Posterior cingulate gyrus (tissue), 11 donors: ENCODE measurements at regions not wholly inside any gene's neighbourhood (a gene's known extent, or its start where the extent isn't known, plus 50 kb on each side); places are given as distances from the start of the nearest gene placed in this dataset.
"Not testable (repeated sequence)": the region's sequence is repeated elsewhere in the genome, so short reads cannot be mapped to it uniquely, and the experiment has no call there.

Source experiments
- DNase-seq, 10 donors: peaks; one replicate each; pipeline versions ENCODE4 v3.0.0 to v3.0.0-alpha.2; 2020 to 2021; ENCODE audit warnings: mixed read lengths in 3 of 10
- intact Hi-C: fragments of 100-400 bp; cut with DNase I; formaldehyde crosslinking; loops from one replicate; pipeline ENCODE4 v1.15.1; 2023

- no peak for DNase-seq
- intact Hi-C loops: no loop called here
Measured at GRCh38 chr15:95600884-95601283, 729.6 kb upstream of the NR2F2 start.

GRCh38 chr15:95601525-95601924 is 729.0 kb upstream of the NR2F2 start:
- intact Hi-C loops: no loop called here
- DNase-seq: no peak

GRCh38 chr15:95603802-95604201 is 726.7 kb upstream of the NR2F2 start:
- intact Hi-C loops: no loop called here
- no peak for DNase-seq

- intact Hi-C loops: no loop called here
- DNase-seq: no peak
Measured at GRCh38 chr15:95604634-95605036, 725.9 kb upstream of the NR2F2 start.

- DNase-seq: no peak
- intact Hi-C loops: no loop called here
Measured at GRCh38 chr15:95605098-95605497, 725.4 kb upstream of the NR2F2 start.

GRCh38 chr15:95606551-95606950 is 723.9 kb upstream of the NR2F2 start:
- no peak for DNase-seq
- intact Hi-C loops: no loop called here

GRCh38 chr15:95608371-95608770 is 722.1 kb upstream of the NR2F2 start:
- intact Hi-C loops: no loop called here
- DNase-seq: no peak

GRCh38 chr15:95609096-95609495 is 721.4 kb upstream of the NR2F2 start:
- DNase-seq: no peak
- intact Hi-C loops: no loop called here

- intact Hi-C loops: no loop called here
- DNase-seq: no peak
Measured at GRCh38 chr15:95610945-95611344, 719.6 kb upstream of the NR2F2 start.

GRCh38 chr15:95615436-95615835 is 715.1 kb upstream of the NR2F2 start:
- intact Hi-C loops: no loop called here
- no peak for DNase-seq

- intact Hi-C loops: no loop called here
- DNase-seq: no peak
Measured at GRCh38 chr15:95616306-95616705, 714.2 kb upstream of the NR2F2 start.

- intact Hi-C loops: no loop called here
- no peak for DNase-seq
Measured at GRCh38 chr15:95620934-95621579, 709.4 kb upstream of the NR2F2 start.

GRCh38 chr15:95622843-95623242 is 707.7 kb upstream of the NR2F2 start:
- no peak for DNase-seq
- intact Hi-C loops: no loop called here

- no peak for DNase-seq
Measured at GRCh38 chr15:95624100-95624499, 706.4 kb upstream of the NR2F2 start.

GRCh38 chr15:95624616-95625361 is 705.7 kb upstream of the NR2F2 start:
- no peak for DNase-seq
- intact Hi-C loops: no loop called here

More at GRCh38 chr15:95624100-95624499, 706.4 kb upstream of the NR2F2 start:
- intact Hi-C loops: no loop called here

- intact Hi-C loops: no loop called here
Measured at GRCh38 chr15:95626501-95627361, 703.8 kb upstream of the NR2F2 start.

GRCh38 chr15:95629503-95630168 is 700.9 kb upstream of the NR2F2 start:
- DNase-seq: no peak
- intact Hi-C loops: no loop called here

More at GRCh38 chr15:95626501-95627361, 703.8 kb upstream of the NR2F2 start:
- DNase-seq: no peak

- no peak for DNase-seq
- intact Hi-C loops: no loop called here
Measured at GRCh38 chr15:95630683-95631082, 699.8 kb upstream of the NR2F2 start.

- no peak for DNase-seq
- intact Hi-C loops: no loop called here
Measured at GRCh38 chr15:95635666-95636065, 694.8 kb upstream of the NR2F2 start.

GRCh38 chr15:95636107-95636506 is 694.4 kb upstream of the NR2F2 start:
- intact Hi-C loops: no loop called here
- no peak for DNase-seq

- intact Hi-C loops: not testable (repeated sequence)
Measured at GRCh38 chr15:95637234-95637633, 693.3 kb upstream of the NR2F2 start.

More at GRCh38 chr15:95637234-95637633, 693.3 kb upstream of the NR2F2 start:
- not testable (repeated sequence) for DNase-seq
